GM12878 (cell line): ENCODE measurements at regions not wholly inside any gene's neighbourhood (a gene's known extent, or its start where the extent isn't known, plus 50 kb on each side); places are given as distances from the start of the nearest gene placed in this dataset.

Experiments used
- ATAC-seq: fragments of 200-7000 bp; cut with Tn5 transposase; 3 replicates; pipeline ENCODE4 v1.9.1; 2020; ENCODE audit warnings: mild to moderate bottlenecking, moderate library complexity
- BruUV-seq: library from RNA; stranded (reverse); fragments of 400-500 nt; replicated peaks from 2 replicates; lab custom pipeline; 2021; lab: Mats Ljungman, UMichigan
- CTCF ChIA-PET: fragments of 300-600 bp; sonication (Branson Sonifier 250); formaldehyde crosslinking; extraction: SDS; loops from one replicate; lab custom pipeline; 2021; ENCODE audit warnings: inconsistent platforms; lab: Yijun Ruan, JAX
- POLR2A ChIA-PET: fragments of 350-600 bp; formaldehyde crosslinking; extraction: SDS; loops from one replicate; lab custom pipeline; 2021; ENCODE audit warnings: inconsistent platforms; lab: Charles Lee
- RAD21 ChIA-PET: fragments of 300-600 bp; sonication (Branson Sonifier 250); formaldehyde crosslinking; loops from one replicate; lab custom pipeline; 2023; ENCODE audit warnings: antibody characterized with exemption; ENCODE audit not compliant: unreplicated experiment; lab: Charles Lee
- SMC1A ChIA-PET: fragments of 300-600 bp; sonication (Branson Sonifier 250); formaldehyde crosslinking; loops from one replicate; lab custom pipeline; 2023; ENCODE audit not compliant: unreplicated experiment, uncharacterized antibody; lab: Charles Lee
- DNase-seq: peaks from one replicate; pipeline ENCODE4 v3.0.0-alpha.2; 2011; ENCODE audit warnings: low read depth, low spot score
- FAIRE-seq: peaks from 3 replicates; lab custom pipeline; 2011; peaks lifted over from hg19 to GRCh38; lab: Jason Lieb, UNC
- H2AFZ ChIP-seq: 2 replicates; pipeline ENCODE4 v1.6.0; 2011; ENCODE audit warnings: low read depth, low read length, control low read depth; ENCODE audit not compliant: control insufficient read depth
- H3K27ac ChIP-seq: 2 replicates; pipeline ENCODE4 v1.5.1; 2011; ENCODE audit warnings: control low read depth; ENCODE audit not compliant: control insufficient read depth, insufficient read depth
- H3K27me3 ChIP-seq, 2 experiments: replicated peaks in 1 of 2; 2 replicates each; pipeline versions ENCODE4 v1.6.0 to v1.6.1; 2011; ENCODE audit warnings: low read length in 1 of 2; ENCODE audit not compliant: control insufficient read depth in 2 of 2, insufficient read depth in 2 of 2
- H3K36me3 ChIP-seq, 2 experiments: 2 replicates each; pipeline ENCODE4 v1.5.1; 2011; ENCODE audit warnings: low read length in 1 of 2; ENCODE audit not compliant: control insufficient read depth in 2 of 2, insufficient read depth in 2 of 2
- H3K4me1 ChIP-seq: 2 replicates; pipeline ENCODE4 v1.6.1; 2011; ENCODE audit warnings: mild to moderate bottlenecking, low read length, moderate library complexity, mixed read lengths; ENCODE audit not compliant: control insufficient read depth, insufficient read depth
- H3K4me2 ChIP-seq: 2 replicates; pipeline ENCODE4 v1.6.0; 2011; ENCODE audit warnings: control low read depth; ENCODE audit not compliant: control insufficient read depth, insufficient read depth
- H3K4me3 ChIP-seq: fragments of 200-600 bp; sonication (generic); 2 replicates; pipeline ENCODE4 v1.5.1; 2016
- H3K79me2 ChIP-seq: 2 replicates; pipeline ENCODE4 v1.6.0; 2011; ENCODE audit warnings: low read length; ENCODE audit not compliant: control insufficient read depth, insufficient read depth
- H3K9ac ChIP-seq: 2 replicates; pipeline ENCODE4 v1.8.0; 2011; ENCODE audit warnings: low read length, control low read depth, mixed read lengths; ENCODE audit not compliant: control insufficient read depth, insufficient read depth
- H3K9me3 ChIP-seq: replicated peaks from 3 replicates; pipeline ENCODE4 v1.5.1; 2011; ENCODE audit warnings: mild to moderate bottlenecking, low read length; ENCODE audit not compliant: control insufficient read depth, insufficient read depth
- H4K20me1 ChIP-seq: 2 replicates; pipeline ENCODE4 v1.6.0; 2011; ENCODE audit not compliant: control insufficient read depth, insufficient read depth
- GATAD2B ChIP-seq: fragments of 450-650 bp; conservative IDR thresholded peaks from 2 replicates; pipeline ENCODE4 v1.6.1; 2017; ENCODE audit warnings: low read depth, mild to moderate bottlenecking, moderate library complexity
- NFYB ChIP-seq: IDR thresholded peaks from 2 replicates; pipeline ENCODE4 v1.6.1; 2011; ENCODE audit warnings: low read depth, mild to moderate bottlenecking, low read length, improper control_type of control experiment, moderate library complexity; ENCODE audit not compliant: insufficient read depth
- RAD21 ChIP-seq: IDR thresholded peaks from 2 replicates; pipeline ENCODE4 v1.6.1; 2011; ENCODE audit warnings: mild to moderate bottlenecking, low read depth, low read length, moderate library complexity; ENCODE audit not compliant: insufficient read depth
- SUPT20H ChIP-seq: IDR thresholded peaks from 2 replicates; pipeline ENCODE4 v1.6.1; 2011; ENCODE audit warnings: low read depth, mild to moderate bottlenecking, low read length, moderate library complexity, borderline replicate concordance; ENCODE audit not compliant: control insufficient read depth
- WGBS: methylation state at CpG from one replicate; pipeline ENCODE4 v1.1.6; 2016; ENCODE audit warnings: low lambda C conversion rate; ENCODE audit not compliant: insufficient replicate concordance, insufficient coverage; ENCODE audit errors: missing lambda C conversion rate; 5-methylcytosine and 5-hydroxymethylcytosine counted together
- in situ Hi-C: fragments of 300-500 bp; cut with MboI; formaldehyde crosslinking; loops from 9 replicates; pipeline ENCODE4 v1.14.3; 2018; ENCODE audit warnings: mixed read lengths
- intact Hi-C: fragments of 100-400 bp; cut with micrococcal nuclease; formaldehyde crosslinking; loops from one replicate; pipeline ENCODE4 v1.14.2; 2022; ENCODE audit not compliant: unreplicated experiment
- TF ChIP-seq, protein P1 (sequence below): IDR thresholded peaks from 2 replicates; pipeline ENCODE4 v1.6.1; 2012; ENCODE audit warnings: low read depth, low read length, improper control_type of control experiment
- TF ChIP-seq, protein P2 (sequence below): IDR thresholded peaks from 2 replicates; pipeline ENCODE4 v1.6.1; 2012; ENCODE audit warnings: low read depth, low read length, improper control_type of control experiment
- TF ChIP-seq, protein P3 (sequence below): fragments of 450-650 bp; formaldehyde crosslinking; IDR thresholded peaks from 2 replicates; pipeline ENCODE4 v1.4.0; 2022; ENCODE audit warnings: mild to moderate bottlenecking, moderate library complexity

DNA sequence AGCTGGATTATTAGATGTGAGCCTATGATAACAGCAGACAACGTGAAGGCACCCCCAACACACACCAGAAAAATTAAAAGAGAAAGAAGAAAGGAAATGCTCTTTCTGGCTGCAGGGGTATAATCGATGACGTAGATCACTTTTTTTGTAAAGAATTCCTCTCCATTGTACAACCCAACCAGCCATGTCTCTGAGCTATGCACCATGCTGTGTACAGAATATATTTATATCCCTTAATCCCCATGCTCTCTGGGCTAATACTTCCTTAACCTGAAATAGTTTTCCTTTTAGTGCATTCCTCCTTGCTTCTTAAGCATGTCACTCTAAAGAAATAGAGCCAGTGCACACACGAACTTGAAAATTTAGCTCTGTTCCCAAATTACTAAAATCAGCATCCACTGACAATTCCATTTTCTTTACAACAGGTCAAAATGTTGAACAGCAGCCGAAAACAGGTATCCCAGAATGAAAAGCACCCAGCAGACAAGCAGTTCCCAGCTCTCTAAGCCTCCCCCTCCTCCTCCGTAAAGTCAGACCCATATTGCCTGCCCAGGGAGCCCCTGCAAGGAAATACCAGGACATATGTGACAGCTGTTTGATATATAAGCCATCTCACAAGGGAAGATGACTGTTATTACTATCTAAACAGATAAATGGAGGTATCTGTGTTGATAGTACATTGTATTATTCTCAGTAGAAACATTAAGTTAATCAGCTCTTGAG lies 247.4 kb upstream of the RAB6C start:
- FAIRE-seq, result no peak
- ChIA-PET CTCF (no interaction called here), SMC1A (no interaction called here), POLR2A (no interaction called here), RAD21 (no interaction called here)
- 22% methylated on average over 6 of the region's 6 CpGs for WGBS
- BruUV-seq, result no TSS peak
- intact Hi-C loops, result no loop called here
- Histone ChIP-seq H3K27me3 (no peaks in the 10 kb centered on the region), H3K4me1 (no peaks in the 10 kb centered on the region), H3K9ac (no peak overlapping the region), H4K20me1 (no peaks in the 10 kb centered on the region), H3K4me3 (no peak overlapping the region), H3K27ac (no peak overlapping the region), H3K4me2 (no peak overlapping the region), H2AFZ (no peak overlapping the region), H3K36me3 (no peaks in the 10 kb centered on the region), H3K79me2 (no peaks in the 10 kb centered on the region), H3K9me3 (no peaks in the 10 kb centered on the region)
- TF ChIP-seq, protein P1, sequence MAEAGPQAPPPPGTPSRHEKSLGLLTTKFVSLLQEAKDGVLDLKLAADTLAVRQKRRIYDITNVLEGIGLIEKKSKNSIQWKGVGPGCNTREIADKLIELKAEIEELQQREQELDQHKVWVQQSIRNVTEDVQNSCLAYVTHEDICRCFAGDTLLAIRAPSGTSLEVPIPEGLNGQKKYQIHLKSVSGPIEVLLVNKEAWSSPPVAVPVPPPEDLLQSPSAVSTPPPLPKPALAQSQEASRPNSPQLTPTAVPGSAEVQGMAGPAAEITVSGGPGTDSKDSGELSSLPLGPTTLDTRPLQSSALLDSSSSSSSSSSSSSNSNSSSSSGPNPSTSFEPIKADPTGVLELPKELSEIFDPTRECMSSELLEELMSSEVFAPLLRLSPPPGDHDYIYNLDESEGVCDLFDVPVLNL, result no peak
- TF ChIP-seq GATAD2B, result no peak
- no peak for TF ChIP-seq RAD21
- TF ChIP-seq SUPT20H, result no peak
- TF ChIP-seq, protein P2, sequence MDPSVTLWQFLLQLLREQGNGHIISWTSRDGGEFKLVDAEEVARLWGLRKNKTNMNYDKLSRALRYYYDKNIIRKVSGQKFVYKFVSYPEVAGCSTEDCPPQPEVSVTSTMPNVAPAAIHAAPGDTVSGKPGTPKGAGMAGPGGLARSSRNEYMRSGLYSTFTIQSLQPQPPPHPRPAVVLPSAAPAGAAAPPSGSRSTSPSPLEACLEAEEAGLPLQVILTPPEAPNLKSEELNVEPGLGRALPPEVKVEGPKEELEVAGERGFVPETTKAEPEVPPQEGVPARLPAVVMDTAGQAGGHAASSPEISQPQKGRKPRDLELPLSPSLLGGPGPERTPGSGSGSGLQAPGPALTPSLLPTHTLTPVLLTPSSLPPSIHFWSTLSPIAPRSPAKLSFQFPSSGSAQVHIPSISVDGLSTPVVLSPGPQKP, result no peak
- no peak for TF ChIP-seq NFYB
- TF ChIP-seq, protein P3, sequence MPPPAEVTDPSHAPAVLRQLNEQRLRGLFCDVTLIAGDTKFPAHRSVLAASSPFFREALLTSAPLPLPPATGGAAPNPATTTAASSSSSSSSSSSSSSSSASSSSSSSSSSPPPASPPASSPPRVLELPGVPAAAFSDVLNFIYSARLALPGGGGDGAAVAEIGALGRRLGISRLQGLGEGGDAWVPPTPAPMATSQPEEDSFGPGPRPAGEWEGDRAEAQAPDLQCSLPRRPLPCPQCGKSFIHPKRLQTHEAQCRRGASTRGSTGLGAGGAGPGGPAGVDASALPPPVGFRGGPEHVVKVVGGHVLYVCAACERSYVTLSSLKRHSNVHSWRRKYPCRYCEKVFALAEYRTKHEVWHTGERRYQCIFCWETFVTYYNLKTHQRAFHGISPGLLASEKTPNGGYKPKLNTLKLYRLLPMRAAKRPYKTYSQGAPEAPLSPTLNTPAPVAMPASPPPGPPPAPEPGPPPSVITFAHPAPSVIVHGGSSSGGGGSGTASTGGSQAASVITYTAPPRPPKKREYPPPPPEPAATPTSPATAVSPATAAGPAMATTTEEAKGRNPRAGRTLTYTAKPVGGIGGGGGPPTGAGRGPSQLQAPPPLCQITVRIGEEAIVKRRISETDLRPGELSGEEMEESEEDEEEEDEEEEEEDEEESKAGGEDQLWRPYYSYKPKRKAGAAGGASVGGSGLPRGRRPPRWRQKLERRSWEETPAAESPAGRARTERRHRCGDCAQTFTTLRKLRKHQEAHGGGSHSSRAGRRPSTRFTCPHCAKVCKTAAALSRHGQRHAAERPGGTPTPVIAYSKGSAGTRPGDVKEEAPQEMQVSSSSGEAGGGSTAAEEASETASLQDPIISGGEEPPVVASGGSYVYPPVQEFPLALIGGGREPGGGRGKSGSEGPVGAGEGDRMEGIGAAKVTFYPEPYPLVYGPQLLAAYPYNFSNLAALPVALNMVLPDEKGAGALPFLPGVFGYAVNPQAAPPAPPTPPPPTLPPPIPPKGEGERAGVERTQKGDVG, result no peak
- no peak for DNase-seq
- in situ Hi-C loops, result no loop called here
- no peak for ATAC-seq
